Adrenal gland (tissue), 9 donors: ENCODE measurements at regions not wholly inside any gene's neighbourhood (a gene's known extent, or its start where the extent isn't known, plus 50 kb on each side); places are given as distances from the start of the nearest gene placed in this dataset.

Experiments used
- DNase-seq, 7 donors: peaks; one replicate each; pipeline ENCODE4 v3.0.0-alpha.2; 2019 to 2020
- H3K27ac ChIP-seq, 5 donors: fragments of 200-600 bp; sonication (generic) in 4 of 5; 1 replicate in 3 of 5; 2 replicates in 2 of 5; pipeline versions ENCODE4 v1.5.1 to v1.8.0; 2016 to 2020; ENCODE audit warnings: mild to moderate bottlenecking in 1 of 5
- H3K27me3 ChIP-seq: fragments of 200-600 bp; 2 replicates; pipeline ENCODE4 v1.8.0; 2021
- H3K36me3 ChIP-seq, 2 donors: fragments of 200-600 bp; replicated peaks in 1 of 2; 1 replicate in 1 of 2; 2 replicates in 1 of 2; pipeline versions ENCODE4 v1.5.1 to v1.8.0; 2018 to 2022
- H3K4me1 ChIP-seq, 2 donors: fragments of 200-600 bp; replicated peaks in 1 of 2; 1 replicate in 1 of 2; 2 replicates in 1 of 2; pipeline versions ENCODE4 v1.5.1 to v1.8.0; 2018 to 2021
- H3K4me3 ChIP-seq, 4 donors: fragments of 200-600 bp; sonication (generic) in 3 of 4; one replicate each; pipeline ENCODE4 v1.5.1; 2016 to 2018
- H3K9me3 ChIP-seq, 3 donors: fragments of 200-600 bp; sonication (generic) in 1 of 3; replicated peaks in 1 of 3; 1 replicate in 2 of 3; 2 replicates in 1 of 3; pipeline versions ENCODE4 v1.5.1 to v1.8.0; 2016 to 2021
- CTCF ChIP-seq, 6 experiments: fragments of 450-650 bp in 4 of 6; fragments of 200-600 bp in 2 of 6; sonication (generic) in 1 of 6; IDR thresholded peaks; 1 replicate in 5 of 6; 2 replicates in 1 of 6; pipeline versions ENCODE4 v1.5.1 to v1.8.0; 2016 to 2021; ENCODE audit warnings: antibody characterized with exemption in 6 of 6, mild to moderate bottlenecking in 2 of 6, moderate library complexity in 1 of 6
- POLR2A ChIP-seq, 2 donors: fragments of 450-650 bp; IDR thresholded peaks; one replicate each; pipeline ENCODE4 v1.6.1; 2017; ENCODE audit warnings: antibody characterized with exemption in 2 of 2, mild to moderate bottlenecking in 2 of 2, moderate library complexity in 1 of 2
- WGBS, 4 donors: extraction: QIAGEN DNeasy Blood & Tissue Kit in 2 of 4; methylation state at CpG; one replicate each; pipeline versions ENCODE4 v1.1.5 to v1.1.7; 2013 to 2017; 5-methylcytosine and 5-hydroxymethylcytosine counted together
- intact Hi-C, 2 donors: fragments of 100-400 bp; cut with DNase I; formaldehyde crosslinking; loops; one replicate each; pipeline versions ENCODE4 v1.14.1 to v1.15.0; 2022 to 2023
- donor health status: healthy with polysubstance abuse.
- donor health status: Bipolar disorder and iron deficiency.
- donor health status: DM: yes; HTN: yes; CAD: no.
- donor health status: DM: no; HTN: no; CAD: no.
- donor health status: DM: no; HTN: no; CAD: no.

GRCh38 chr12:58386136-58386535 is 444.8 kb downstream of the ATP23 start:
- H3K27me3 ChIP-seq, result no peaks in the 10 kb centered on the region
- H3K4me3 ChIP-seq, result no peak overlapping the region
- H3K36me3 ChIP-seq, result no peaks in the 10 kb centered on the region
- no peaks in the 10 kb centered on the region for H3K9me3 ChIP-seq
- H3K4me1 ChIP-seq, result no peaks in the 10 kb centered on the region
- WGBS, 4 donors, result 75 to 86% (median 83%) methylated on average over 2 of the region's 2 CpGs
- DNase-seq, result no peak
- no peak overlapping the region for H3K27ac ChIP-seq
- intact Hi-C loops, result no loop called here
- TF ChIP-seq POLR2A (IDR thresholded peaks at IDR 0.05), result no peak

- no peak for DNase-seq
- Histone ChIP-seq H3K9me3 (no peaks in the 10 kb centered on the region), H3K4me1 (no peaks in the 10 kb centered on the region), H3K4me3 (no peak overlapping the region), H3K27me3 (no peaks in the 10 kb centered on the region), H3K36me3 (no peaks in the 10 kb centered on the region), H3K27ac (no peak overlapping the region)
- TF ChIP-seq CTCF (IDR thresholded peaks at IDR 0.05) (no peak), POLR2A (IDR thresholded peaks at IDR 0.05) (no peak)
- intact Hi-C loops, result no loop called here
- 65 to 96% (median 83%) methylated on average over 2 of the region's 2 CpGs for WGBS, 4 donors
These were observed 445.8 kb downstream of the ATP23 start for GRCh38 chr12:58387199-58387598.

- H3K4me3 ChIP-seq, result no peak overlapping the region
- H3K36me3 ChIP-seq, result no peaks in the 10 kb centered on the region
- intact Hi-C loops, result no loop called here
- 67 to 89% (median 85%) methylated on average over 2 of the region's 2 CpGs for WGBS, 4 donors
- H3K4me1 ChIP-seq, result no peaks in the 10 kb centered on the region
- DNase-seq, result no peak
- no peaks in the 10 kb centered on the region for H3K27me3 ChIP-seq
- H3K9me3 ChIP-seq, result no peaks in the 10 kb centered on the region
- H3K27ac ChIP-seq, result no peak overlapping the region
- TF ChIP-seq POLR2A (IDR thresholded peaks at IDR 0.05), result no peak
These were observed 446.9 kb downstream of the ATP23 start for GRCh38 chr12:58388261-58388660.

- no peak overlapping the region for H3K4me3 ChIP-seq
- no peak for DNase-seq
- H3K9me3 ChIP-seq, result no peaks in the 10 kb centered on the region
- no peak for TF ChIP-seq POLR2A (IDR thresholded peaks at IDR 0.05)
- no peak for TF ChIP-seq CTCF (IDR thresholded peaks at IDR 0.05)
- 83 to 91% (median 87%) methylated on average over 3 of the region's 3 CpGs for WGBS, 4 donors
- intact Hi-C loops, result no loop called here
- H3K27me3 ChIP-seq, result no peaks in the 10 kb centered on the region
- H3K27ac ChIP-seq, result no peak overlapping the region
- H3K4me1 ChIP-seq, result no peaks in the 10 kb centered on the region
- H3K36me3 ChIP-seq, result no peaks in the 10 kb centered on the region
These were observed 451.8 kb downstream of the ATP23 start for GRCh38 chr12:58393152-58393551.

GRCh38 chr12:58395056-58395455 is 453.7 kb downstream of the ATP23 start:
- Histone ChIP-seq H3K4me1 (no peaks in the 10 kb centered on the region), H3K36me3 (no peaks in the 10 kb centered on the region)
- intact Hi-C loops, result no loop called here

More at GRCh38 chr12:58395056-58395455, 453.7 kb downstream of the ATP23 start:
- Histone ChIP-seq H3K4me3 (no peak overlapping the region), H3K27ac (no peak overlapping the region), H3K9me3 (no peaks in the 10 kb centered on the region), H3K27me3 (no peaks in the 10 kb centered on the region)
- 79 to 95% (median 87%) methylated on average over 3 of the region's 3 CpGs for WGBS, 4 donors
- no peak for DNase-seq
- TF ChIP-seq CTCF (IDR thresholded peaks at IDR 0.05) (no peak), POLR2A (IDR thresholded peaks at IDR 0.05) (no peak)
